ENCODE measurements at regions not wholly inside any gene's neighbourhood (a gene's known extent, or its start where the extent isn't known, plus 50 kb on each side); places are given as distances from the start of the nearest gene placed in this dataset.

DNA sequence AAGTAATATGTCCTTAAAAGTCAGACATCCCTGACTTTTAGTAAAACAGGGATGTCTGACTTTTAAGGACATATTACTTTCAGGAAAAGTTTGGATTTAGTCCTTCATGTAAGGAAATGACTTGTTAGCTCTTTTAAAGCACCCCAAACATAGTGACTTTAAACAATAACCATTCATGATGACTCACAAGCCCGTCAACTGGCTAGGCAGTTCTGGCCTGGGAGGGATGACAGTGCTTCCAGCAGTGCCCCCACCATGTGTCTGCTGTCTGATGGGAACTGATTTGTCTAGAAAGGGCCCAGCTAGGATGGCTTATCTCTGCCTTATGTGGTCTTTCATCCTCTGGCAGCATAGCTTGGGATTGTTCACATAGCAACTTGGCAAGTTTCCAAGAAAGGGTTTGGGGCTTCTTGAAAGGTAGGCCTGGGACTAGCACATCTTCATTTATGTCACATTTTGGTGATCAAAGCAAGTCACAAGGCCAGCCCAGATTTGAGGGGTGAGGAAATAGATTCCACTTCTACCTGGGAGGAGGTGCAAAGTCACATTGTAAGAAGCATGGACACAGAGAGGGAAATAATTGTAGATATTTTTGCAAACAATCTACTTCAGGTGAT, 143.5 kb downstream of the C1orf94 start:
- TF ChIP-seq, protein P1, sequence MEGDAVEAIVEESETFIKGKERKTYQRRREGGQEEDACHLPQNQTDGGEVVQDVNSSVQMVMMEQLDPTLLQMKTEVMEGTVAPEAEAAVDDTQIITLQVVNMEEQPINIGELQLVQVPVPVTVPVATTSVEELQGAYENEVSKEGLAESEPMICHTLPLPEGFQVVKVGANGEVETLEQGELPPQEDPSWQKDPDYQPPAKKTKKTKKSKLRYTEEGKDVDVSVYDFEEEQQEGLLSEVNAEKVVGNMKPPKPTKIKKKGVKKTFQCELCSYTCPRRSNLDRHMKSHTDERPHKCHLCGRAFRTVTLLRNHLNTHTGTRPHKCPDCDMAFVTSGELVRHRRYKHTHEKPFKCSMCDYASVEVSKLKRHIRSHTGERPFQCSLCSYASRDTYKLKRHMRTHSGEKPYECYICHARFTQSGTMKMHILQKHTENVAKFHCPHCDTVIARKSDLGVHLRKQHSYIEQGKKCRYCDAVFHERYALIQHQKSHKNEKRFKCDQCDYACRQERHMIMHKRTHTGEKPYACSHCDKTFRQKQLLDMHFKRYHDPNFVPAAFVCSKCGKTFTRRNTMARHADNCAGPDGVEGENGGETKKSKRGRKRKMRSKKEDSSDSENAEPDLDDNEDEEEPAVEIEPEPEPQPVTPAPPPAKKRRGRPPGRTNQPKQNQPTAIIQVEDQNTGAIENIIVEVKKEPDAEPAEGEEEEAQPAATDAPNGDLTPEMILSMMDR (conservative IDR thresholded peaks at IDR 0.05; ENCODE audit: low read length): no peak
- no peak for TF ChIP-seq EZH2phosphoT487 (IDR thresholded peaks at IDR 0.05; ENCODE audit: borderline replicate concordance, low read depth, low read length)

Data from OCI-LY7 (cell line).